ENCODE measurements at regions not wholly inside any gene's neighbourhood (a gene's known extent, or its start where the extent isn't known, plus 50 kb on each side); places are given as distances from the start of the nearest gene placed in this dataset.

GRCh38 chr11:134862105-134862502 is 450.1 kb upstream of the B3GAT1 start:
- TF ChIP-seq CTCF (IDR thresholded peaks at IDR 0.05) (no peak), EZH2phosphoT487 (IDR thresholded peaks at IDR 0.05) (no peak)
